Neural progenitor cell (in vitro differentiated cells): ENCODE measurements at regions not wholly inside any gene's neighbourhood (a gene's known extent, or its start where the extent isn't known, plus 50 kb on each side); places are given as distances from the start of the nearest gene placed in this dataset.
"Not testable (repeated sequence)": the region's sequence is repeated elsewhere in the genome, so short reads cannot be mapped to it uniquely, and the experiment has no call there.

Experiments used
- DNase-seq: peaks from one replicate; pipeline ENCODE4 v3.0.0-alpha.2; 2016; ENCODE audit warnings: low spot score
- H2AFZ ChIP-seq: fragments of 200-600 bp; sonication (generic); replicated peaks from 2 replicates; pipeline ENCODE4 v1.6.1; 2016; ENCODE audit warnings: antibody characterized with exemption
- H3F3A ChIP-seq: fragments of 200-600 bp; sonication (generic); 2 replicates; pipeline ENCODE4 v1.6.1; 2016; ENCODE audit warnings: antibody characterized with exemption, low read depth
- H3K27ac ChIP-seq: fragments of 200-600 bp; sonication (generic); 2 replicates; pipeline ENCODE4 v1.5.1; 2016; ENCODE audit warnings: mild to moderate bottlenecking
- H3K27me3 ChIP-seq: fragments of 200-600 bp; sonication (generic); 2 replicates; pipeline ENCODE4 v1.6.1; 2016; ENCODE audit warnings: mild to moderate bottlenecking, moderate library complexity
- H3K36me3 ChIP-seq: fragments of 200-600 bp; sonication (generic); 2 replicates; pipeline ENCODE4 v1.5.1; 2016
- H3K4me1 ChIP-seq: fragments of 200-600 bp; sonication (generic); 2 replicates; pipeline ENCODE4 v1.6.1; 2016; ENCODE audit warnings: mixed run types
- H3K4me2 ChIP-seq: fragments of 200-600 bp; sonication (generic); 2 replicates; pipeline ENCODE4 v1.6.1; 2016
- H3K4me3 ChIP-seq: fragments of 200-600 bp; sonication (generic); 2 replicates; pipeline ENCODE4 v1.5.1; 2016
- H3K79me2 ChIP-seq: fragments of 200-600 bp; sonication (generic); 2 replicates; pipeline ENCODE4 v1.6.1; 2016; ENCODE audit warnings: low read depth
- H3K9ac ChIP-seq: fragments of 200-600 bp; sonication (generic); 2 replicates; pipeline ENCODE4 v1.6.1; 2016
- H3K9me3 ChIP-seq: fragments of 200-600 bp; sonication (generic); 2 replicates; pipeline ENCODE4 v1.5.1; 2016; ENCODE audit warnings: low read depth
- H4K20me1 ChIP-seq: fragments of 200-600 bp; sonication (generic); 2 replicates; pipeline ENCODE4 v1.6.1; 2016; ENCODE audit warnings: low read depth
- H3K27ac Mint-ChIP-seq: 3 replicates; pipeline ENCODE4 v1.8.0; 2021; ENCODE audit warnings: mixed read lengths
- H3K27me3 Mint-ChIP-seq: 2 replicates; pipeline ENCODE4 v1.8.0; 2022; ENCODE audit warnings: low read depth, mild to moderate bottlenecking, inconsistent platforms, moderate library complexity, mixed read lengths; ENCODE audit not compliant: insufficient read depth
- H3K36me3 Mint-ChIP-seq: 3 replicates; pipeline ENCODE4 v1.8.0; 2021; ENCODE audit warnings: mixed read lengths
- H3K4me1 Mint-ChIP-seq: 3 replicates; pipeline ENCODE4 v1.8.0; 2021; ENCODE audit warnings: mixed read lengths
- H3K4me3 Mint-ChIP-seq: 3 replicates; pipeline ENCODE4 v1.8.0; 2021; ENCODE audit warnings: mild to moderate bottlenecking, moderate library complexity, mixed read lengths
- H3K9me3 Mint-ChIP-seq: 3 replicates; pipeline ENCODE4 v1.8.0; 2020; ENCODE audit warnings: mixed read lengths
- EZH2 ChIP-seq: fragments of 200-600 bp; sonication (generic); IDR thresholded peaks from 2 replicates; pipeline ENCODE4 v1.6.1; 2017; ENCODE audit warnings: antibody characterized with exemption, mild to moderate bottlenecking, moderate library complexity
- EZH2phosphoT487 ChIP-seq: fragments of 200-600 bp; sonication (generic); IDR thresholded peaks from 2 replicates; pipeline ENCODE4 v1.6.1; 2017; ENCODE audit warnings: antibody characterized with exemption
- TF ChIP-seq, protein P1 (sequence below): fragments of 200-600 bp; sonication (generic); IDR thresholded peaks from 2 replicates; pipeline ENCODE4 v1.5.1; 2017; ENCODE audit warnings: antibody characterized with exemption, mild to moderate bottlenecking

DNA sequence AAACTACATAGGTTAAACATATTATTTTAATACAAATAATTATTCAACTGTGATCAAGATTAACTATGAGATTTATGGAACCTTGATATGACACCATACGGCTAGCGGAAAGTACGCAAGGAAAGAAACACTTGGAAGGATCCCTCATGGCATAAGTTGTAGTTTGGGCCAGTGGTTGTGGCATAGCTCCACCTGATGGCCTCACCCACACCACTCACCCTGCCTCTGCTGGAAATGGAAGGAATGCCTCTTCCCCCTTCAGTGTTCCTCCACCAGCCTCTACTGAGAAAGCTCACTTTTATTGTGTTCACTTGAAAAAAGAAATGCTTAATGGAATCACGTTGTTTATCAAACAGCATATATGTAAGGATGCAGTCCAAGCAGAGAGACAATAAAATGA lies 86.4 kb downstream of the BMP15 start:
- H3K4me1 Mint-ChIP-seq, result peaks cover 4% of the 10 kb centered on the region
- H3K4me3 Mint-ChIP-seq, result no peak overlapping the region
- Histone ChIP-seq H3K27me3 (no peaks in the 10 kb centered on the region), H4K20me1 (no peaks in the 10 kb centered on the region), H3F3A (no peaks in the 10 kb centered on the region), H3K4me3 (no peak overlapping the region), H3K9ac (no peak overlapping the region), H3K27ac (no peak overlapping the region), H3K9me3 (no peaks in the 10 kb centered on the region), H2AFZ (no peak overlapping the region), H3K36me3 (no peaks in the 10 kb centered on the region), H3K79me2 (no peaks in the 10 kb centered on the region), H3K4me1 (no peaks in the 10 kb centered on the region), H3K4me2 (no peak overlapping the region)
- TF ChIP-seq, protein P1, sequence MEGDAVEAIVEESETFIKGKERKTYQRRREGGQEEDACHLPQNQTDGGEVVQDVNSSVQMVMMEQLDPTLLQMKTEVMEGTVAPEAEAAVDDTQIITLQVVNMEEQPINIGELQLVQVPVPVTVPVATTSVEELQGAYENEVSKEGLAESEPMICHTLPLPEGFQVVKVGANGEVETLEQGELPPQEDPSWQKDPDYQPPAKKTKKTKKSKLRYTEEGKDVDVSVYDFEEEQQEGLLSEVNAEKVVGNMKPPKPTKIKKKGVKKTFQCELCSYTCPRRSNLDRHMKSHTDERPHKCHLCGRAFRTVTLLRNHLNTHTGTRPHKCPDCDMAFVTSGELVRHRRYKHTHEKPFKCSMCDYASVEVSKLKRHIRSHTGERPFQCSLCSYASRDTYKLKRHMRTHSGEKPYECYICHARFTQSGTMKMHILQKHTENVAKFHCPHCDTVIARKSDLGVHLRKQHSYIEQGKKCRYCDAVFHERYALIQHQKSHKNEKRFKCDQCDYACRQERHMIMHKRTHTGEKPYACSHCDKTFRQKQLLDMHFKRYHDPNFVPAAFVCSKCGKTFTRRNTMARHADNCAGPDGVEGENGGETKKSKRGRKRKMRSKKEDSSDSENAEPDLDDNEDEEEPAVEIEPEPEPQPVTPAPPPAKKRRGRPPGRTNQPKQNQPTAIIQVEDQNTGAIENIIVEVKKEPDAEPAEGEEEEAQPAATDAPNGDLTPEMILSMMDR, result peak; percentile 32
- TF ChIP-seq EZH2phosphoT487, result no peak
- TF ChIP-seq EZH2, result no peak
- H3K9me3 Mint-ChIP-seq, result peaks cover 3% of the 10 kb centered on the region
- H3K27ac Mint-ChIP-seq, result no peak overlapping the region
- H3K36me3 Mint-ChIP-seq, result no peaks in the 10 kb centered on the region
- peak; percentile 17 for DNase-seq
- H3K27me3 Mint-ChIP-seq, result no peaks in the 10 kb centered on the region

DNA sequence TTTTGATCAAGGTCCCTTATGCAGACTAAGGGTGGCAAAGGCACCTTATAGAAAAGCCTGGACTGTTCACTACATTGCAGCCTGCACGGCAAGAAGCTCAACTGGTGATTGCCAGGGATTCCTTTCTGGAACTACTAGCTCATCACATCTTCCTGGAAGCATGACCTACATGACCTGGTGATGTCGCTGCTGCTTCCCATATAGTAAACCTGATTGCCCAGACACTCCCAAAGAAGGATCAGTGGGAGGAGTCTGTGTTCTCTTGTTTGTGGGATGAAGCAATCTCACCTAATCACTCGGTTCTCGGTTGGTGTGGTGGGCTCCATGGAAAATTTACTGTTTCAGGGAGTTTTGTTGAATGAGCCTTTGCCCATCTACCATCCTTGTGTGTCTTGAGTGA lies 89.8 kb downstream of the BMP15 start:
- H3K27ac ChIP-seq, H3K27ac Mint-ChIP-seq, DNase-seq, H3K4me3 ChIP-seq, H3K36me3 ChIP-seq, H3K9me3 ChIP-seq, H2AFZ ChIP-seq, H3K27me3 ChIP-seq, H3K4me1 ChIP-seq, H3F3A ChIP-seq, H3K9ac ChIP-seq, H3K4me2 ChIP-seq, H3K9me3 Mint-ChIP-seq, H3K4me3 Mint-ChIP-seq, H3K36me3 Mint-ChIP-seq, H4K20me1 ChIP-seq, H3K27me3 Mint-ChIP-seq, H3K79me2 ChIP-seq: not testable (repeated sequence)
- peaks cover 11% of the 10 kb centered on the region for H3K4me1 Mint-ChIP-seq

DNA sequence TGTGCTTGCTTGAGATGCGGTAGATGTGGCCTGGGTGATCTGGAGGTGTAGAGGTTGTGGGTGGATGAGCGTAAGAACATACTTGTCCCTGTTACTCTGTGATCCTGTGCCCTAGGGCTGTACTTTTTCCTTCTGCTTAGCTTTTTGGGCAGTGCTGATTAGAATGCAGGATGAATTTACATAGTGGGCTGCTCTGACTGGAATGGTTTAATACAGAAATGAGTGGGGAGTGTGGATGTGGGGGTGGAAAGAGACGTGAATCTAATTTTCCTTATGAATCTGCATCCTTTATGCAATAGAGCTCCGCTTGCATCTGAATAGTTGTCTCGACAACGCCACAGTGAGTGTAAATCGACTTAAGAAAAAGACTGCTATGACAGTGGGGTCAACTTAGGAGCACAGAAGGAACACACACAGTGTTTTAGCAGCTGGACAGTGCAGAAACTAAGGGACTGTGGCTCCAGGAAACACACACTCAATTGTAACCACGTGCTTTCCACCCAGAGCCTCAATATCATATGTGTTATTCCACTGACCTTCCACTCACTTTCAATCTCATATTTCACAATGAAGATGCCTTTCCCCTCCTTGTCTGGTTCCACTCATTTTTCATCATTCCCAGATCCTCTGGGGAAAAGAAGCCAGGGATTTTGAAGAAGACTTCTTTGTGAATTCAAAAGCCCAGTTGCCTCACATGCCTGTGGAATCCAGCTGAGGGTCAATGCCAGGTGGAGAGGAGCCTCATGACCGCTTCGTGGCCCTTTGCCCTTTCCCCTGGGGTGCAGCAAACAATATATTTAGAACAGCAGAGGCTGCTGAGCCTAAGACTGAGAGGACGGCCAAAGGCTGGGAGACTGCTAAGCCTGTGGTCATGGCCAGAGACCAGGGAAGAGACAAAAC lies 91.4 kb downstream of the BMP15 start:
- not testable (repeated sequence) for H3K27me3 Mint-ChIP-seq, H3K9me3 ChIP-seq, H4K20me1 ChIP-seq, H3K9ac ChIP-seq, H3K4me3 Mint-ChIP-seq, H3K36me3 ChIP-seq, H3K4me2 ChIP-seq, H3K9me3 Mint-ChIP-seq, DNase-seq, H2AFZ ChIP-seq, H3K4me3 ChIP-seq, H3K27me3 ChIP-seq, H3K36me3 Mint-ChIP-seq, H3K27ac Mint-ChIP-seq, H3F3A ChIP-seq, H3K79me2 ChIP-seq, H3K27ac ChIP-seq, H3K4me1 ChIP-seq
- peaks cover 11% of the 10 kb centered on the region for H3K4me1 Mint-ChIP-seq

DNA sequence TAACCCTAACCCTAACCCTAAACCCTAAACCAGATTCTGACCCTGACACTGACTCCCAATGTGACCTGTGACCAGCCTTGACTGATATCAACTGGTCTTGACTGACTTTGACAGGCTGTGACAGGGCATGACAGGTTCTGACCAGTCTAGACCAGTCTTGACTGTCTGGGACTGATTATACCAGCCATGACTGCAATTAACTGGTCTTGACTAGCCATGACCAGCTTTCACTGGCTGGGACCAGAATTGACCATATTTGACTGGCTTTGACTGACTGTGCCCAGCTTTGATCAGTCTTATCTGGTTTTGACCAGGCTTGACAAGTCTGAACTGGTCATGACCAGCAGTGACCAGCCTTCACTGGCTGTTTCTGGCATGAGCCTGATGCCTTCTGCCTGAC lies 95.5 kb downstream of the BMP15 start:
- H4K20me1 ChIP-seq, result no peaks in the 10 kb centered on the region
- H3K36me3 Mint-ChIP-seq, result no peaks in the 10 kb centered on the region
- no peak overlapping the region for H3K4me3 Mint-ChIP-seq
- DNase-seq, result no peak
- no peaks in the 10 kb centered on the region for H3K9me3 ChIP-seq
- no peak overlapping the region for H3K4me3 ChIP-seq
- no peaks in the 10 kb centered on the region for H3K79me2 ChIP-seq
- no peaks in the 10 kb centered on the region for H3K36me3 ChIP-seq
- H3K27ac Mint-ChIP-seq, result no peak overlapping the region
- H3K27me3 ChIP-seq, result no peaks in the 10 kb centered on the region
- no peak overlapping the region for H3K9ac ChIP-seq
- peaks cover 11% of the 10 kb centered on the region for H3K4me1 Mint-ChIP-seq
- H3F3A ChIP-seq, result no peaks in the 10 kb centered on the region
- TF ChIP-seq EZH2phosphoT487 (no peak), EZH2 (no peak)
- TF ChIP-seq, protein P1, result no peak
- no peak overlapping the region for H2AFZ ChIP-seq
- H3K27ac ChIP-seq, result no peak overlapping the region
- H3K9me3 Mint-ChIP-seq, result no peaks in the 10 kb centered on the region
- H3K4me1 ChIP-seq, result no peaks in the 10 kb centered on the region
- H3K27me3 Mint-ChIP-seq, result peaks cover 2% of the 10 kb centered on the region
- H3K4me2 ChIP-seq, result no peak overlapping the region
